ENCODE measurements at regions not wholly inside any gene's neighbourhood (a gene's known extent, or its start where the extent isn't known, plus 50 kb on each side); places are given as distances from the start of the nearest gene placed in this dataset.
"Not testable (repeated sequence)": the region's sequence is repeated elsewhere in the genome, so short reads cannot be mapped to it uniquely, and the experiment has no call there.

GRCh38 chrX:121196872-121197444, 149.5 kb downstream of the GLUD2 start:
- H3K27me3 ChIP-seq (ENCODE audit: insufficient read depth, low read length); H4K91ac ChIP-seq (ENCODE audit: low read depth, low read length); H2BK12ac ChIP-seq (ENCODE audit: low read length); H3K79me2 ChIP-seq (ENCODE audit: control insufficient read depth, insufficient read depth, low read length, poor library complexity); H3K4ac ChIP-seq (ENCODE audit: low read depth, low read length); H3K14ac ChIP-seq (ENCODE audit: low read length); H2BK5ac ChIP-seq (ENCODE audit: low read depth, low read length, poor library complexity); DNase-seq; H3K4me1 ChIP-seq (ENCODE audit: control insufficient read depth in 1 of 2, insufficient read depth in 2 of 2, low read length in 2 of 2); H3K4me3 ChIP-seq (ENCODE audit: low read depth, low read length); H3K27ac ChIP-seq (ENCODE audit: low read depth, low read length); H2AK5ac ChIP-seq (ENCODE audit: low read length); H3K4me2 ChIP-seq (ENCODE audit: low read length); H2AFZ ChIP-seq (ENCODE audit: insufficient read depth, low read length, poor library complexity); H3K9ac ChIP-seq (ENCODE audit: low read length); H4K8ac ChIP-seq (ENCODE audit: low read depth, low read length); H4K12ac ChIP-seq (ENCODE audit: low read depth, low read length); H3K9me3 ChIP-seq (ENCODE audit: insufficient read depth, low read depth, low read length); H3K18ac ChIP-seq (ENCODE audit: low read length); H3K23ac ChIP-seq (ENCODE audit: low read length); H3K79me1 ChIP-seq (ENCODE audit: low read length); H2BK120ac ChIP-seq (ENCODE audit: insufficient read depth, low read length, poor library complexity); H3K36me3 ChIP-seq (ENCODE audit: control insufficient read depth in 1 of 2, insufficient read depth in 2 of 2, low read length in 2 of 2): not testable (repeated sequence)
- no CpG with 5 or more reads among the region's 11 CpGs for WGBS (ENCODE audit: extremely low coverage, insufficient coverage, insufficient read length)

- H3K27me3 ChIP-seq (ENCODE audit: insufficient read depth, low read length): no peaks in the 10 kb centered on the region
- H4K12ac ChIP-seq (ENCODE audit: low read depth, low read length): no peak overlapping the region
- H3K9me3 ChIP-seq (ENCODE audit: insufficient read depth, low read depth, low read length): no peaks in the 10 kb centered on the region
- H3K23ac ChIP-seq (ENCODE audit: low read length): no peak overlapping the region
- WGBS (ENCODE audit: extremely low coverage, insufficient coverage, insufficient read length): no CpG with 5 or more reads among the region's 2 CpGs
- H3K18ac ChIP-seq (ENCODE audit: low read length): no peak overlapping the region
- no peak overlapping the region for H2BK5ac ChIP-seq (ENCODE audit: low read depth, low read length, poor library complexity)
- H2AK5ac ChIP-seq (ENCODE audit: low read length): no peak overlapping the region
- no peak overlapping the region for H4K8ac ChIP-seq (ENCODE audit: low read depth, low read length)
- no peaks in the 10 kb centered on the region for H3K79me1 ChIP-seq (ENCODE audit: low read length)
- H2AFZ ChIP-seq (ENCODE audit: insufficient read depth, low read length, poor library complexity): no peak overlapping the region
- H3K14ac ChIP-seq (ENCODE audit: low read length): no peak overlapping the region
- no peak overlapping the region for H2BK120ac ChIP-seq (ENCODE audit: insufficient read depth, low read length, poor library complexity)
- no peak for DNase-seq
- no peak overlapping the region for H3K4me2 ChIP-seq (ENCODE audit: low read length)
- no peaks in the 10 kb centered on the region for H3K36me3 ChIP-seq (ENCODE audit: control insufficient read depth in 1 of 2, insufficient read depth in 2 of 2, low read length in 2 of 2)
- no peak overlapping the region for H4K91ac ChIP-seq (ENCODE audit: low read depth, low read length)
- H3K9ac ChIP-seq (ENCODE audit: low read length): no peak overlapping the region
- H3K27ac ChIP-seq (ENCODE audit: low read depth, low read length): no peak overlapping the region
- no peaks in the 10 kb centered on the region for H3K4me1 ChIP-seq (ENCODE audit: control insufficient read depth in 1 of 2, insufficient read depth in 2 of 2, low read length in 2 of 2)
- H3K4me3 ChIP-seq (ENCODE audit: low read depth, low read length): no peak overlapping the region
- no peak overlapping the region for H3K4ac ChIP-seq (ENCODE audit: low read depth, low read length)
- H2BK12ac ChIP-seq (ENCODE audit: low read length): no peak overlapping the region
- no peaks in the 10 kb centered on the region for H3K79me2 ChIP-seq (ENCODE audit: control insufficient read depth, insufficient read depth, low read length, poor library complexity)
These were observed 161.2 kb downstream of the GLUD2 start for GRCh38 chrX:121208563-121208962.

- H3K4me1 ChIP-seq (ENCODE audit: control insufficient read depth in 1 of 2, insufficient read depth in 2 of 2, low read length in 2 of 2): no peaks in the 10 kb centered on the region
- no peak overlapping the region for H3K4ac ChIP-seq (ENCODE audit: low read depth, low read length)
- no peak overlapping the region for H3K4me3 ChIP-seq (ENCODE audit: low read depth, low read length)
- H2BK120ac ChIP-seq (ENCODE audit: insufficient read depth, low read length, poor library complexity): no peak overlapping the region
- no peak overlapping the region for H3K9ac ChIP-seq (ENCODE audit: low read length)
- no peak overlapping the region for H2BK5ac ChIP-seq (ENCODE audit: low read depth, low read length, poor library complexity)
- no peak overlapping the region for H2BK12ac ChIP-seq (ENCODE audit: low read length)
- H3K27me3 ChIP-seq (ENCODE audit: insufficient read depth, low read length): no peaks in the 10 kb centered on the region
- no peak for DNase-seq
- no peak overlapping the region for H3K18ac ChIP-seq (ENCODE audit: low read length)
- no peaks in the 10 kb centered on the region for H3K36me3 ChIP-seq (ENCODE audit: control insufficient read depth in 1 of 2, insufficient read depth in 2 of 2, low read length in 2 of 2)
- no CpG with 5 or more reads among the region's 2 CpGs for WGBS (ENCODE audit: extremely low coverage, insufficient coverage, insufficient read length)
- H4K12ac ChIP-seq (ENCODE audit: low read depth, low read length): no peak overlapping the region
- H3K4me2 ChIP-seq (ENCODE audit: low read length): no peak overlapping the region
- no peaks in the 10 kb centered on the region for H3K79me1 ChIP-seq (ENCODE audit: low read length)
- no peaks in the 10 kb centered on the region for H3K9me3 ChIP-seq (ENCODE audit: insufficient read depth, low read depth, low read length)
- no peak overlapping the region for H3K23ac ChIP-seq (ENCODE audit: low read length)
- H2AFZ ChIP-seq (ENCODE audit: insufficient read depth, low read length, poor library complexity): no peak overlapping the region
- H3K14ac ChIP-seq (ENCODE audit: low read length): no peak overlapping the region
- no peak overlapping the region for H4K8ac ChIP-seq (ENCODE audit: low read depth, low read length)
- H4K91ac ChIP-seq (ENCODE audit: low read depth, low read length): no peak overlapping the region
- H2AK5ac ChIP-seq (ENCODE audit: low read length): no peak overlapping the region
- H3K79me2 ChIP-seq (ENCODE audit: control insufficient read depth, insufficient read depth, low read length, poor library complexity): no peaks in the 10 kb centered on the region
- H3K27ac ChIP-seq (ENCODE audit: low read depth, low read length): no peak overlapping the region
These were observed 169.4 kb downstream of the GLUD2 start for GRCh38 chrX:121216641-121217374.

GRCh38 chrX:121221322-121221977, 174.0 kb downstream of the GLUD2 start:
- no peaks in the 10 kb centered on the region for H3K79me1 ChIP-seq (ENCODE audit: low read length)
- no peaks in the 10 kb centered on the region for H3K79me2 ChIP-seq (ENCODE audit: control insufficient read depth, insufficient read depth, low read length, poor library complexity)
- H3K14ac ChIP-seq (ENCODE audit: low read length): no peak overlapping the region
- no peaks in the 10 kb centered on the region for H3K36me3 ChIP-seq (ENCODE audit: control insufficient read depth in 1 of 2, insufficient read depth in 2 of 2, low read length in 2 of 2)
- no CpG with 5 or more reads among the region's 3 CpGs for WGBS (ENCODE audit: extremely low coverage, insufficient coverage, insufficient read length)
- H3K4me1 ChIP-seq (ENCODE audit: control insufficient read depth in 1 of 2, insufficient read depth in 2 of 2, low read length in 2 of 2): no peaks in the 10 kb centered on the region
- DNase-seq: no peak
- H2AFZ ChIP-seq (ENCODE audit: insufficient read depth, low read length, poor library complexity): no peak overlapping the region
- H3K27ac ChIP-seq (ENCODE audit: low read depth, low read length): no peak overlapping the region
- no peak overlapping the region for H2BK120ac ChIP-seq (ENCODE audit: insufficient read depth, low read length, poor library complexity)
- no peak overlapping the region for H3K4me2 ChIP-seq (ENCODE audit: low read length)
- no peak overlapping the region for H3K4ac ChIP-seq (ENCODE audit: low read depth, low read length)
- no peak overlapping the region for H2BK12ac ChIP-seq (ENCODE audit: low read length)
- no peak overlapping the region for H4K91ac ChIP-seq (ENCODE audit: low read depth, low read length)
- no peak overlapping the region for H3K9ac ChIP-seq (ENCODE audit: low read length)
- no peak overlapping the region for H4K8ac ChIP-seq (ENCODE audit: low read depth, low read length)
- H3K4me3 ChIP-seq (ENCODE audit: low read depth, low read length): no peak overlapping the region
- no peaks in the 10 kb centered on the region for H3K27me3 ChIP-seq (ENCODE audit: insufficient read depth, low read length)
- H4K12ac ChIP-seq (ENCODE audit: low read depth, low read length): no peak overlapping the region
- no peak overlapping the region for H2AK5ac ChIP-seq (ENCODE audit: low read length)
- H3K23ac ChIP-seq (ENCODE audit: low read length): no peak overlapping the region
- no peaks in the 10 kb centered on the region for H3K9me3 ChIP-seq (ENCODE audit: insufficient read depth, low read depth, low read length)
- H2BK5ac ChIP-seq (ENCODE audit: low read depth, low read length, poor library complexity): no peak overlapping the region
- no peak overlapping the region for H3K18ac ChIP-seq (ENCODE audit: low read length)
